Loucy (cell line): ENCODE measurements at regions not wholly inside any gene's neighbourhood (a gene's known extent, or its start where the extent isn't known, plus 50 kb on each side); places are given as distances from the start of the nearest gene placed in this dataset.

ENCODE experiments used
- CTCF ChIP-seq: fragments of 200-600 bp; sonication (generic); conservative IDR thresholded peaks from 2 replicates; pipeline ENCODE4 v1.5.1; 2014; ENCODE audit warnings: mild to moderate bottlenecking, antibody characterized with exemption, low read length
- EZH2phosphoT487 ChIP-seq: fragments of 200-600 bp; IDR thresholded peaks from 2 replicates; pipeline ENCODE4 v1.6.1; 2018; ENCODE audit warnings: antibody characterized with exemption, mild to moderate bottlenecking, moderate library complexity, borderline replicate concordance

GRCh38 chr5:8857051-8857450 lies 688.8 kb downstream of the SEMA5A start:
- TF ChIP-seq CTCF = no peak
- TF ChIP-seq EZH2phosphoT487 = no peak
